Caco-2 (cell line): ENCODE measurements at regions not wholly inside any gene's neighbourhood (a gene's known extent, or its start where the extent isn't known, plus 50 kb on each side); places are given as distances from the start of the nearest gene placed in this dataset.

Experiments
- BruUV-seq: library from RNA; stranded (reverse); fragments of 400-500 nt; replicated peaks from 2 replicates; lab custom pipeline; 2021; lab: Mats Ljungman, UMichigan
- CTCF ChIA-PET: fragments of 300-600 bp; sonication (Branson Sonifier 250); formaldehyde crosslinking; loops from one replicate; lab custom pipeline; 2022; ENCODE audit warnings: antibody characterized with exemption; lab: Charles Lee
- POLR2A ChIA-PET: fragments of 300-600 bp; sonication (Branson Sonifier 250); formaldehyde crosslinking; loops from one replicate; lab custom pipeline; 2022; ENCODE audit warnings: antibody characterized with exemption; lab: Charles Lee
- DNase-seq, 2 experiments: peaks; one replicate each; pipeline versions ENCODE4 v3.0.0 to v3.0.0-alpha.2; 2020 to 2022
- H3K27me3 ChIP-seq: replicated peaks from 2 replicates; pipeline ENCODE4 v1.6.0; 2011; ENCODE audit warnings: low read length; ENCODE audit not compliant: control insufficient read depth, insufficient read depth
- H3K36me3 ChIP-seq: 2 replicates; pipeline ENCODE4 v1.5.1; 2011; ENCODE audit warnings: low read length; ENCODE audit not compliant: control insufficient read depth, insufficient read depth
- H3K4me1 ChIP-seq: fragments of 250-450 bp; sonication (Bioruptor Pico); 2 replicates; pipeline ENCODE4 v1.5.1; 2020; ENCODE audit warnings: mild to moderate bottlenecking
- H3K4me3 ChIP-seq: 2 replicates; pipeline ENCODE4 v1.5.1; 2011; ENCODE audit warnings: low read depth, mild to moderate bottlenecking, control low read depth, low read length
- H3K9me3 ChIP-seq: fragments of 250-450 bp; sonication (Bioruptor Pico); 2 replicates; pipeline ENCODE4 v1.5.1; 2020; ENCODE audit warnings: mild to moderate bottlenecking, moderate library complexity
- H3K27ac Mint-ChIP-seq: one replicate; pipeline ENCODE4 v1.8.0; 2022; ENCODE audit warnings: mixed read lengths; ENCODE audit not compliant: unreplicated experiment
- H3K27me3 Mint-ChIP-seq: one replicate; pipeline ENCODE4 v1.8.0; 2022; ENCODE audit warnings: mixed read lengths; ENCODE audit not compliant: insufficient read depth, unreplicated experiment
- H3K36me3 Mint-ChIP-seq: one replicate; pipeline ENCODE4 v1.8.0; 2022; ENCODE audit warnings: mild to moderate bottlenecking, mixed read lengths; ENCODE audit not compliant: insufficient read depth, unreplicated experiment
- H3K4me1 Mint-ChIP-seq: one replicate; pipeline ENCODE4 v1.8.0; 2022; ENCODE audit warnings: low read depth, mixed read lengths; ENCODE audit not compliant: unreplicated experiment
- H3K4me3 Mint-ChIP-seq: one replicate; pipeline ENCODE4 v1.8.0; 2022; ENCODE audit warnings: mild to moderate bottlenecking, moderate library complexity, mixed read lengths; ENCODE audit not compliant: unreplicated experiment
- H3K9me3 Mint-ChIP-seq: one replicate; pipeline ENCODE4 v1.8.0; 2022; ENCODE audit warnings: mixed read lengths; ENCODE audit not compliant: unreplicated experiment
- intact Hi-C: fragments of 100-400 bp; cut with micrococcal nuclease; formaldehyde crosslinking; loops from one replicate; pipeline ENCODE4 v1.10.0; 2022; ENCODE audit not compliant: unreplicated experiment
- TF ChIP-seq, protein P1 (sequence below), 2 experiments: fragments of 200-600 bp in 1 of 2; IDR thresholded peaks; 1 replicate in 1 of 2; 2 replicates in 1 of 2; pipeline versions ENCODE4 v1.5.1 to v1.8.0; 2011 to 2022; ENCODE audit warnings: antibody characterized with exemption in 1 of 2, control low read depth in 1 of 2, inconsistent platforms in 1 of 2, low read depth in 1 of 2, low read length in 1 of 2, mild to moderate bottlenecking in 1 of 2, moderate library complexity in 1 of 2; ENCODE audit not compliant: insufficient read depth in 1 of 2, severe bottlenecking in 1 of 2, unreplicated experiment in 1 of 2

- Mint-ChIP-seq H3K27me3 (peaks cover 3% of the 10 kb centered on the region), H3K27ac (no peak overlapping the region), H3K4me1 (no peaks in the 10 kb centered on the region), H3K36me3 (no peaks in the 10 kb centered on the region), H3K4me3 (no peak overlapping the region), H3K9me3 (no peaks in the 10 kb centered on the region)
- intact Hi-C loops = no loop called here
- ChIA-PET CTCF (no interaction called here), POLR2A (no interaction called here)
- no peak overlapping the region for H3K4me3 ChIP-seq
- H3K36me3 ChIP-seq = no peaks in the 10 kb centered on the region
- no peaks in the 10 kb centered on the region for H3K4me1 ChIP-seq
- H3K27me3 ChIP-seq = no peaks in the 10 kb centered on the region
- TF ChIP-seq, protein P1, sequence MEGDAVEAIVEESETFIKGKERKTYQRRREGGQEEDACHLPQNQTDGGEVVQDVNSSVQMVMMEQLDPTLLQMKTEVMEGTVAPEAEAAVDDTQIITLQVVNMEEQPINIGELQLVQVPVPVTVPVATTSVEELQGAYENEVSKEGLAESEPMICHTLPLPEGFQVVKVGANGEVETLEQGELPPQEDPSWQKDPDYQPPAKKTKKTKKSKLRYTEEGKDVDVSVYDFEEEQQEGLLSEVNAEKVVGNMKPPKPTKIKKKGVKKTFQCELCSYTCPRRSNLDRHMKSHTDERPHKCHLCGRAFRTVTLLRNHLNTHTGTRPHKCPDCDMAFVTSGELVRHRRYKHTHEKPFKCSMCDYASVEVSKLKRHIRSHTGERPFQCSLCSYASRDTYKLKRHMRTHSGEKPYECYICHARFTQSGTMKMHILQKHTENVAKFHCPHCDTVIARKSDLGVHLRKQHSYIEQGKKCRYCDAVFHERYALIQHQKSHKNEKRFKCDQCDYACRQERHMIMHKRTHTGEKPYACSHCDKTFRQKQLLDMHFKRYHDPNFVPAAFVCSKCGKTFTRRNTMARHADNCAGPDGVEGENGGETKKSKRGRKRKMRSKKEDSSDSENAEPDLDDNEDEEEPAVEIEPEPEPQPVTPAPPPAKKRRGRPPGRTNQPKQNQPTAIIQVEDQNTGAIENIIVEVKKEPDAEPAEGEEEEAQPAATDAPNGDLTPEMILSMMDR (IDR thresholded peaks at IDR 0.05; ENCODE audit: insufficient read depth in 1 of 2, low read depth in 1 of 2, low read length in 1 of 2, severe bottlenecking in 1 of 2, unreplicated experiment in 1 of 2) = no peak
- no peak for DNase-seq
- H3K9me3 ChIP-seq = no peaks in the 10 kb centered on the region
- no TSS peak for BruUV-seq
These were observed 1137.5 kb upstream of the INTU start for GRCh38 chr4:126495163-126495752.

DNA sequence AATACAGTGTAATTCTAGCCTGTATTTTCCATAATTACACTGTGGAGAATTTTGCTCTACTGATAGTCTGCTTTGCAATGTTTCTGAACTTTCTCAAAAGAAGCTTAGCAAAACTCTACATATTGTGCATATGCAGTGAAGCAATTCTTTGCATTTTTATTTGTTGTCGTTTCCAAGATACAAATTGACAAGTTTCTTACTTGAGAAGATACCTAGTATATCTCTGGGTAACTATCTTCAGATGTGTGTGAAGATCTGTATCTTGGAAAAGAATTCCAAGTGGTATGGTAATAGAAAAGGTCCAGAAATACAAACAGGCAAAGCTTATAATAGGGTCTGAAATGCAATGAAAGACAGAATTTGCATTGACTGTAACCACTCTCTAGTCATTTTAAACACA, 1119.8 kb upstream of the INTU start:
- Histone ChIP-seq H3K36me3 (no peaks in the 10 kb centered on the region), H3K9me3 (no peaks in the 10 kb centered on the region), H3K4me3 (no peak overlapping the region), H3K4me1 (no peaks in the 10 kb centered on the region), H3K27me3 (no peaks in the 10 kb centered on the region)
- CTCF ChIA-PET = no interaction called here
- no peak for DNase-seq
- H3K36me3 Mint-ChIP-seq = no peaks in the 10 kb centered on the region
- no peak overlapping the region for H3K4me3 Mint-ChIP-seq
- H3K9me3 Mint-ChIP-seq = no peaks in the 10 kb centered on the region
- BruUV-seq = no TSS peak
- H3K27ac Mint-ChIP-seq = no peak overlapping the region
- TF ChIP-seq, protein P1 (IDR thresholded peaks at IDR 0.05; ENCODE audit: insufficient read depth in 1 of 2, low read depth in 1 of 2, low read length in 1 of 2, severe bottlenecking in 1 of 2, unreplicated experiment in 1 of 2) = no peak
- POLR2A ChIA-PET = no interaction called here
- H3K27me3 Mint-ChIP-seq = no peaks in the 10 kb centered on the region
- intact Hi-C loops = no loop called here
- no peaks in the 10 kb centered on the region for H3K4me1 Mint-ChIP-seq

- intact Hi-C loops = no loop called here
- ChIA-PET POLR2A (no interaction called here), CTCF (no interaction called here)
- no peaks in the 10 kb centered on the region for H3K27me3 Mint-ChIP-seq
- no TSS peak for BruUV-seq
- H3K4me3 ChIP-seq = no peak overlapping the region
- H3K9me3 ChIP-seq = no peaks in the 10 kb centered on the region
- H3K4me1 Mint-ChIP-seq = no peaks in the 10 kb centered on the region
- H3K9me3 Mint-ChIP-seq = no peaks in the 10 kb centered on the region
- no peaks in the 10 kb centered on the region for H3K36me3 Mint-ChIP-seq
- no peak for DNase-seq
- TF ChIP-seq, protein P1 (IDR thresholded peaks at IDR 0.05; ENCODE audit: insufficient read depth in 1 of 2, low read depth in 1 of 2, low read length in 1 of 2, severe bottlenecking in 1 of 2, unreplicated experiment in 1 of 2) = no peak
- no peaks in the 10 kb centered on the region for H3K27me3 ChIP-seq
- no peaks in the 10 kb centered on the region for H3K4me1 ChIP-seq
- H3K36me3 ChIP-seq = no peaks in the 10 kb centered on the region
- no peak overlapping the region for H3K27ac Mint-ChIP-seq
- H3K4me3 Mint-ChIP-seq = no peak overlapping the region
These were observed 1119.2 kb upstream of the INTU start for GRCh38 chr4:126513596-126513995.
